GM12875 (cell line): ENCODE measurements at regions not wholly inside any gene's neighbourhood (a gene's known extent, or its start where the extent isn't known, plus 50 kb on each side); places are given as distances from the start of the nearest gene placed in this dataset.

ENCODE experiments used
- H3K4me3 ChIP-seq: one replicate; pipeline ENCODE4 v1.5.1; 2011; ENCODE audit warnings: low read depth, low read length, control low read depth
- TF ChIP-seq, protein P1 (sequence below): IDR thresholded peaks from 2 replicates; pipeline ENCODE4 v1.5.1; 2011; ENCODE audit warnings: low read depth, mild to moderate bottlenecking, control low read depth, inconsistent platforms, low read length, moderate library complexity, borderline replicate concordance; ENCODE audit not compliant: insufficient read depth

DNA sequence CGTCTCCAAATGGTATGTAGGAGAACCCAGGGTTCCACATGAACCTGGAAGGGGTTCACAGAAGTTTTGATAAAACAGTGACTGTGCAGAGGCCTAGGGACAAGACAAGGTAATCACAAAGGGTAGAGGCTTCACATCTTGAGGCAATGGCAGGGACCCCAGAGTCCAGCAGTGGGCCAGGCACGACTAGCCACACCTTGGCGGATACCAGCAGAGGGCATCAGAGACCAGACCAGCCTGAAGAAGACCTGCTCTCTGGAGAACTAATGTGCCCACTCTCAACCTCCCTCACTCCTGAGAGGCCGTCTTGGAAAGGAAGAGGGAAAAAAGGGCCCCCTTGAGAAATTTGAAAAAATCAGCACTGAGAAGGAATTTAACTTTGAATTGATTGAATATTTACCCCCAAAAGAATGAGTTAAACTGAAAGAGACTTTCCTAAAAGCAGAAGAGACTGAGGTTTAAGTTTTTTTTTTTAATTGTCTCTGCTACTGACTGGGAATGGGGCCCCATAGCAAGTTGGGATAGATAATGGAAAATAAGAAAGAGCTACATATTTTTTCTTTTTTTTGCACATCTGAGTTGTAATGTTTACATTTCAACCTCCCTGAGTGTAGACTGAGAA is 243.8 kb upstream of the JADE1 start:
- TF ChIP-seq, protein P1, sequence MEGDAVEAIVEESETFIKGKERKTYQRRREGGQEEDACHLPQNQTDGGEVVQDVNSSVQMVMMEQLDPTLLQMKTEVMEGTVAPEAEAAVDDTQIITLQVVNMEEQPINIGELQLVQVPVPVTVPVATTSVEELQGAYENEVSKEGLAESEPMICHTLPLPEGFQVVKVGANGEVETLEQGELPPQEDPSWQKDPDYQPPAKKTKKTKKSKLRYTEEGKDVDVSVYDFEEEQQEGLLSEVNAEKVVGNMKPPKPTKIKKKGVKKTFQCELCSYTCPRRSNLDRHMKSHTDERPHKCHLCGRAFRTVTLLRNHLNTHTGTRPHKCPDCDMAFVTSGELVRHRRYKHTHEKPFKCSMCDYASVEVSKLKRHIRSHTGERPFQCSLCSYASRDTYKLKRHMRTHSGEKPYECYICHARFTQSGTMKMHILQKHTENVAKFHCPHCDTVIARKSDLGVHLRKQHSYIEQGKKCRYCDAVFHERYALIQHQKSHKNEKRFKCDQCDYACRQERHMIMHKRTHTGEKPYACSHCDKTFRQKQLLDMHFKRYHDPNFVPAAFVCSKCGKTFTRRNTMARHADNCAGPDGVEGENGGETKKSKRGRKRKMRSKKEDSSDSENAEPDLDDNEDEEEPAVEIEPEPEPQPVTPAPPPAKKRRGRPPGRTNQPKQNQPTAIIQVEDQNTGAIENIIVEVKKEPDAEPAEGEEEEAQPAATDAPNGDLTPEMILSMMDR, result peak; percentile 63
- H3K4me3 ChIP-seq, result no peak overlapping the region

DNA sequence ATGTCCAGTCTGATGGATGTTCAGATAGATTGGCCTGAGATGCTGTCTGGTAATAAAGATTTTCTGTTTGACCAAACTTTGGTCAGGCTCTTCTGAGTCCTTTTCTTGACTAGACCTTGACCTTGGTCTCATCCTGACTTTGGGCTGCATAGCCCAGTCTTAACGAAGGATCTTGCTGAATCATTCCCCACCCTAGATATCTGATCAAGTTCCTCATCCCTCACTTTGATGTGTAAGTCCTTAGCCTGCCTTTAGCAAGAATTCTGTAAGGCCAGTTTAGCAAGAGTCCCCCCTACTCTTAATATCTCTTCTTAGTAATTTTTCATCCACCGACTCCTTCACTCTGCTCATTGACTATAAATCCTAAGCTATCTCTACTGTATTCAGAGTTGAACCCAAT is 244.4 kb upstream of the JADE1 start:
- TF ChIP-seq, protein P1, result no peak
- no peak overlapping the region for H3K4me3 ChIP-seq

DNA sequence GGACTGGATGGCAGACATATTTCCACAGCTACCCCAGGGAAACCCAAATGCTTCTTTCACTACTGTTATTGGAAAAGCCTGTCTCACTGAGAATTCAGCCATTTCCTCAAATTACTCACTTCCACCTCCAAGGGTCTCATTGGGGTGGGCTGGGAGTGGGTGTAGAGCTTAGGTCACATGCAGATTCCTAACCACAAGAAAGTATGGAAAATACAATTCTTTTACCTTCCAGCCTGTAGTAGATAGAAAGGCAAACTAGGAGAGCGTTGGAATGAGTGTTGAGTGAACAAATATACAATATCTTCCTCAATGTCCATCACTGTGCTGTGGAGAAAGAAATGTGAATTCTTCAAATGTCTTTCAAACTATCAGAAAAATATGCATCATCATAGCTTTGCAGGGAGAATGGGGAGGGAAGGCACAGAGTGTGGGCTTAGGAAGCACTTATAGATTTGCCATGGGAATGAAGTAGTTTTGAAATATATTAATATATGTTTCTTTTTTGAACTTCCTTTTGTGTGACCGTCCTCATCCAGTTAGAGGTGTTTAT is 245.3 kb upstream of the JADE1 start:
- TF ChIP-seq, protein P1, result no peak

DNA sequence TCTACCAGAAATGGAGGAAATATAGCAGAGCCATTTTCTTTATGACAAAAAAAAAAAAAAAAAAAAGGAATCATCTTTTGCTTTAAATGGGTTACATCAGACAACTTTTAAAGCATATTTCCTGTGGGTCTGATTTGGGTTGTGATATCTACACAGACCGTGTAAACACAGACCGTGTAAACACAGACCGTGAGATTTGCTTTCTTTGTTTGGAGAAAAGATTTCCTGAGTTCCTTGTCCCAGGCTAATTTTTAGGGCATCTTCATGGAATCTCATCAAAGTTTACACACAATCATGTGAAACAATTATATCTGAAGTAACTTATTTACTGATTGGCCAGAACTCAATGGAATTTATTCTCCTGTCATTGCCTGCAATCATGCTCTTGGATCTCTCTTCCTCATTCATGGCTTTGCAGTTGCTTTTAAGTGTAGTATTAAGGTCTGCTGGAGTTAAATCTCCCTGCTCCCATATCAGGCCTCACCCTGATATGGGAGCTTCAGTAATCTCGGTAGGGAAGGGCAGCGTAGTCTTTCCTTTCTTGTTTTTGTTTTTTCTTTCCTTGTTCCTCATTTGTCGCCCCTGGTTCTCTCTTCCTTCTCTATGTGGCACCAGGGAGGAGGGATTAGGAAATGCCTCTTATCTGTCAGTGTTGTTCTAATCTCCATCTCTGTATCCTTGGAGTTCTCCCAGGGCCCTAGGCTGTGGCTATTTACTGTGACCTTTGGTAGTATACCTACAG is 248.6 kb upstream of the JADE1 start:
- H3K4me3 ChIP-seq, result no peak overlapping the region
- TF ChIP-seq, protein P1, result no peak

More for the DNA sequence above, 245.3 kb upstream of the JADE1 start:
- no peak overlapping the region for H3K4me3 ChIP-seq

DNA sequence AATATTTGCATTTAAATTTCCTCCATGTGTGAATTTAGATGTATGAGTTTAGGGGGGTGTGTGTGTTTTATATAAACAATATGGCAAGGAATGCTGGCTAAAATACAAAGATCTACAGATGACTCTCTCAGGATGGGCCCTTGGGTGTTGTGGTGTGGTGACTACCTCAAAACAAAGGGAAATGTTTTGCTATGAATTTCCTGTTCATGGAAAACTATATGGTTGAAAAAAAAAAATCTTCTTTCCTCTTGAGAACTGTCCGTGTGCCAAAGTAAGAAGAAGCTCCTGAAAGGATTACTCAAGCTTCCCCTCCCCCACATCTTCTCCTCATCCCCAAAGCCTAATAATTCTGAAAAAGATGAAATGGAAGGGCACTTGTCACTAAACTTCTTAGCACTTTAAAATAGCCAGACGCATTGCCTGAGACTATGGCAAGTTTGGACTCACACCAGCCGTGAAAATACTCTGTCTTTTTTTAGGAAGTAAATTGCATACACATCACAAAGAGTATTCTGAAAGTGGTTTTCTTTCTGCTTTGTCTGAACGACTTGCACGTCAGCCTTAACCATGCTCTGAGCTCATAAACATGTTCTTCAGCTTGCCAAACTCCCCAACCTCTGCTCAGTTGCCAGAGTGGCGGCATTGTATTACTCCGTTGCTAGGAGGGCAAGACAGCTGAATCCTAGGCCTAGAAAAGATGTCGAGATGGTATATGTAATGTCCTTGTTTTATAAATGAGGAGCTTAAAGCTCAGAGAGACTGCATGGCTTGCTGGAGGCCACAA is 250.4 kb upstream of the JADE1 start:
- no peak overlapping the region for H3K4me3 ChIP-seq
- TF ChIP-seq, protein P1, result no peak

DNA sequence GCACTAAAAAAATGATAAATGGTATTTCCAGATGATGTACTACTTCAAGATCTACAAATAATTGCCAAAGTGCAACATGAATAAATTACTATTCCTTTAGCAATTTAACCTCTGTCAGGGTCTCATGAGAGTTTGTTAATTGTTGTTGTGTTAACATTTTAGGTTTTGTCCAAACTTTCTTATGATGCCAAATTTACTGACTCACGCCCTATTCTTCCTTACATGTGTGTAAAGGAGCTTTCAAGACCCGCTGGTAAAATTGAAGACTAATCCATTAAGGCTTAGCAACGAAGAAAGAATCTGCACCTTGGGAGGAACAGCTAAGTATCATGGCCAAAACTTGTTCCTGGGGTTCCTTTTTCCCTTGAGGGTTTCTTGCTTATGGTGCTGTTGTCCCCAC is 252.7 kb upstream of the JADE1 start:
- H3K4me3 ChIP-seq, result no peak overlapping the region
- TF ChIP-seq, protein P1, result no peak
